DLD1 (cell line): ENCODE measurements at regions not wholly inside any gene's neighbourhood (a gene's known extent, or its start where the extent isn't known, plus 50 kb on each side); places are given as distances from the start of the nearest gene placed in this dataset.

Experiments used
- in situ Hi-C: cut with HindIII; loops from 2 replicates; pipeline ENCODE4 v1.10.0; 2017; ENCODE audit warnings: low sequenced_read_pairs

GRCh38 chr7:131276190-131276589 is 51.5 kb upstream of the MKLN1 start:
- in situ Hi-C loops, result no loop called here

DNA sequence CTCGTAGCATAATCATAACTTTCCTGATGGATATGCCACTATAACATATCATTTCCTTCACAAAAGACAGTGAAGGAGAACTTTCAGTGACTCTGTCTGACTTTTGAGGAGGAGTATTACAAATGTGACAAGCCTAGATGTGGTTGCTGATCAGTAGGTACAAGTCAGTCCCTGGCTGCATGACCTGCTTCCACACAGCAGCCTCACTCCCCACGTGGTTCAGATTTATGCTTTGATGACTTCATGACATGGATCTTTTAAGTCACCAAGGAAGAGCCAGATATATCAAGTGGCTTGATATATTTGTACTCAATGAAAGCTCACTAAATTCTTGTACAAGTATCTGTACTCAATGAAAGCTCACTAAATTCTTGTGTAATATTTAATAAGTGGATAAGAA is 50.9 kb upstream of the MKLN1 start:
- in situ Hi-C loops, result no loop called here
